ENCODE measurements at regions not wholly inside any gene's neighbourhood (a gene's known extent, or its start where the extent isn't known, plus 50 kb on each side); places are given as distances from the start of the nearest gene placed in this dataset.

DNA sequence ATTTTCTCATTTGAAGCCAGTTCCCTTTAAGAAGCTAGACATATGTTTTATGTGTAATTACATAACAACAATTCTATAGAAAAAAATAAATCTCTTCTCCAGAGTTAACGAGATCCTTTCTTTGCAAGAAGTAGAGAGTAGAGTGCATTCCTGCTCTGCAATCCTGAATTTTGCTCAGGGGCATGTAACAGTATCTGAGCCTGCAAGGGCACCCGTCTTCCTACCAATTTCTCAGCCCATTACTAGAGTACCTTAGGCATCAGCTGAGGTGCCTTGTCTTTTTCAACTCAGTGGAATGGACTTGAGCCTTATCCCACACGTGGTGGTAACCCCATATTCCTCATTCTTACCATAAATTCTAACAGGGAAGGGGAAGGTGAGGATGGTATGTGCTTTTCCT lies 205.9 kb downstream of the IKZF2 start:
- H3K27ac Mint-ChIP-seq = no peak overlapping the region
- H3K4me1 Mint-ChIP-seq = no peaks in the 10 kb centered on the region
- H3K36me3 Mint-ChIP-seq = no peaks in the 10 kb centered on the region
- no peaks in the 10 kb centered on the region for H3K9me3 Mint-ChIP-seq
- H3K4me3 Mint-ChIP-seq = no peak overlapping the region
- no peaks in the 10 kb centered on the region for H3K27me3 Mint-ChIP-seq

DNA sequence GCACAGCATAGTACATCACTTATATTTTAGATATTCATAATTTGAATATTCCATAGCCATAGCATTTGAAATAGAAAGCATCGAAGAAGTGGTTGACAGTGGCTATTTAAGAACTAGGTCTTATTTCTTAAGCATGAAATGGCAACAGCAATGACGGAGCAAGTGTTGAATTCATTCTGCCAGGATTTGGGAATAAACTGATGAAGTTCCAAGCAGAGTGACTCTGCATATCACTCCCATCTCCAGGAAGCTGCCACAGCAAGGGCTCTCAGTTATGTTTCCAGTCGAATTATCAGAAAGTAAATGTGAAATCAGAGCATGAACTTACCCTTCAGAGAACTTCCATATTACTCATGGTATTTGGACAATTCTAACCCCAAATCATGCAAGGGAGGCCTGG lies 208.1 kb downstream of the IKZF2 start:
- Mint-ChIP-seq H3K27ac (no peak overlapping the region), H3K9me3 (no peaks in the 10 kb centered on the region), H3K36me3 (no peaks in the 10 kb centered on the region), H3K27me3 (no peaks in the 10 kb centered on the region), H3K4me1 (no peaks in the 10 kb centered on the region), H3K4me3 (no peak overlapping the region)

DNA sequence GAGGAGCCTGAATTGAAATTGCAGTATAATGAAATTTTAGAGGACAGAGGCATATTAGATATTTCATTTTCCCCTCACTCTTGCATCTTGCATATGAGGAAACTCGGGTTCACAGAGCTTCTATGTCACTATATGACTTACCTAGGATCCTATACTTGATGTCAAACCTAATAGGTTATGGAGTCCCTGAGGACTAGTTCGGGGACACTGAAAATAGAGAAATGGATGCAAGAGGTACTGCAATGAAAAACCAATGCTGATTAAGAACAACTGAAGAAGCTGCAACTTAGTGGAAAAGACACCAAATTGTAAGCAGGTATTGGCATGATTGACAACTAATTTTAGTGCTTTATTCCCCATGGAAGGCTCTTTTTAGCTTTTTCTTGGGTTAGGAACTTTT lies 210.1 kb downstream of the IKZF2 start:
- no peaks in the 10 kb centered on the region for H3K27me3 Mint-ChIP-seq
- no peak overlapping the region for H3K27ac Mint-ChIP-seq
- no peak overlapping the region for H3K4me3 Mint-ChIP-seq
- H3K9me3 Mint-ChIP-seq = no peaks in the 10 kb centered on the region
- no peaks in the 10 kb centered on the region for H3K36me3 Mint-ChIP-seq
- no peaks in the 10 kb centered on the region for H3K4me1 Mint-ChIP-seq

DNA sequence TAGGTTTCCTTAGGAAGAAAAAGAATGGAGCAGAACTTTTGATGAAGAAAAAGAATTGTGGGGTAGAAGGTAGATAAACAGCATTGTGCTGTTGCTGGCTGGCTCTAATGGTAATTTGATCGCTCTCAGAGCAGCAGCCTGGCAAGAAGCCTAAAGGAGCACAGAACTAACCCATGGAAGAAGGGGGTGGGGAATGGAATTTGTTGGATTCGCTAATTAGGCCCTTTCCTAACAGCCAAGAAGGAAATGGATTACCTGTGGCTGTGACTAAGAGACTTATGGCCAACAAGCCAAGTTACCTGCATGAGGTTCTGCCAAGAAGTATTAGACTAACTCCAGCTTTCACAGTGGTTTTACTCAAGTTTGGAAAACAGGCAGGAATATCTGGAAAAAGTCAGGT lies 210.6 kb downstream of the IKZF2 start:
- Mint-ChIP-seq H3K9me3 (no peaks in the 10 kb centered on the region), H3K27ac (no peak overlapping the region), H3K36me3 (no peaks in the 10 kb centered on the region), H3K4me3 (no peak overlapping the region), H3K27me3 (no peaks in the 10 kb centered on the region), H3K4me1 (no peaks in the 10 kb centered on the region)

DNA sequence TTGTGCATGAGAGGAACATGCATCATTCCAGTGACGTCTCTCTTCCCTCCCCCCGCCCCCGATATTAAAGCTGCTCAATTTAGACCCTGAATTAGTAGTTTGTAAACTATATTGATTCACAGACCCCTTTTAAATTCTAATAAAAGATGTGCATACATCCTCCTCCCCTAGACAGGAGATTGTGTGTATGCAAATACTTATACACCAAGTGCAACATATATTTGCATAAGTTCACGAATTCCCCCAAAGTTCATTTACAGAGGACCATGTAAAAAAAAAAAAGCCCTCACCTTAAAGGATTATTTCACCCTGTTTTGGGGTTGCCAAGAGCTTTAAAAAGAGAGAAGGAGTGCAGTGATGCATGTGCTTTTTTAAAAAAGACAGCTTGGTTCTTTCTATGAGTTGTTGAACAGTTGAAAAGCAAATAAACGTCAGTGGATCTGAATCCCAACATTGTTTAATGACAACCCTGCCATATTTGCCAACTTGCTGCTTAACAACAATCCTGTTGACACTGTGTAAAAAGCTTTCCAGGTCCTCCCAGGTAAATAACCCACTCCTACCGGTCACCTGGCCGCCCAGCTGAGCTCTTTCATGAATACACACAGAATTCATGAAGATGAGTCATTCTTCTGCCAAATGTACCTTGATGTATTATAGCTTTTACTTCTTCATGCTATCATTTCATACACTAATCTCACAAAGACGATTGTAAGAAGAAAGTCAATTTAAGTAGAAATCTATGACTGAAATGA lies 211.5 kb downstream of the IKZF2 start:
- no peaks in the 10 kb centered on the region for H3K27me3 Mint-ChIP-seq
- H3K36me3 Mint-ChIP-seq = no peaks in the 10 kb centered on the region
- H3K4me1 Mint-ChIP-seq = no peaks in the 10 kb centered on the region
- H3K9me3 Mint-ChIP-seq = no peaks in the 10 kb centered on the region
- H3K27ac Mint-ChIP-seq = no peak overlapping the region
- H3K4me3 Mint-ChIP-seq = no peak overlapping the region

DNA sequence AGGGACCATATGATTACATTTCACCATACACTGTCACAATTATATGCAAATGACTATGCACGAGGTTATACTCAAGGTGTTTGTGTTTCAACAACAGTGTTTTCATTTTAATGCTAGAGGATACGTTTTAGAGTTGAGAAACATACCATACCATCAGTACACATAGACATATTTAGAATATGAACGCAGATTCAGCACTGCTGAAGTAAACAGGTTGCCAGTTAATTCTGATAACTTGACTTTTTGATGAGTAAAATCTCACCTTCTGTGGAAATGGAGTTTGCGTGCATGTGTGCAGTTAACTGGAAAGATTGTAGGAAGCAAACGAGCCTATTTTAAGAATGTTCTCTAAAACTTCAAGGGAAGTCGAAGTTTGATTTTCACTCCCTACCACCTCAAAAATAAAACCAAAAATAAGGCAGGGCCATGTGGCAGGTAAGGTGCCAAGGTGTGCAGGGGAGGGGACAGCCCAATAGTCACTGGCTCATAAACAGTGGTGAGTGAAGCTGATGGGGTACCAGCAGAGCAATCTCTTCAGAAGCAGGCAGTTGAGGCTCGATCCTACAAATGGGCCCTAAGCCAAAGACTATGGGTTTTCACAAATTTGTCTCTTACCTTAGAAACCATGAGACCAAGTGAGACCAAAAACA lies 213.1 kb downstream of the IKZF2 start:
- Mint-ChIP-seq H3K4me1 (no peaks in the 10 kb centered on the region), H3K27me3 (no peaks in the 10 kb centered on the region), H3K27ac (no peak overlapping the region), H3K4me3 (no peak overlapping the region), H3K36me3 (no peaks in the 10 kb centered on the region), H3K9me3 (no peaks in the 10 kb centered on the region)

DNA sequence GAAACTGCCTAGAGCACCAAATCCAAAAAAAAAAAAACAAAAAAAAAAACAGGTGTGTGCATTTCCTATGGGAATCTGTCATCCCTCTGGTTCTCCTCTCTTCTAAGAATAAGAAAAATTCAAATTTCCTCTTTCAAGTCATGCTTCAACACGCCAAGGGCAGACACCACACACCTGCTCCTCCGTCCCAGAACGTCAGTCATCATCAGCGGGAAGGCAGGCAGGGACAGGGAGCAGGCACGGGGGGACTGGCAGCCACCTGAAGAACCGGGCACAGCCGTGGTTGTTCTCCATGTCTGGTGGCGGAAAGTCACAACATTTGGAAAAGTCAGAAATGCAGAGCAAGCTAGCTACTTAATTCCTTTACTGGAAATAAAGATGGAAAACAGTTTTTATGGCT lies 214.8 kb downstream of the IKZF2 start:
- Mint-ChIP-seq H3K9me3 (no peaks in the 10 kb centered on the region), H3K4me3 (no peak overlapping the region), H3K36me3 (no peaks in the 10 kb centered on the region), H3K27me3 (no peaks in the 10 kb centered on the region), H3K4me1 (no peaks in the 10 kb centered on the region), H3K27ac (no peak overlapping the region)

DNA sequence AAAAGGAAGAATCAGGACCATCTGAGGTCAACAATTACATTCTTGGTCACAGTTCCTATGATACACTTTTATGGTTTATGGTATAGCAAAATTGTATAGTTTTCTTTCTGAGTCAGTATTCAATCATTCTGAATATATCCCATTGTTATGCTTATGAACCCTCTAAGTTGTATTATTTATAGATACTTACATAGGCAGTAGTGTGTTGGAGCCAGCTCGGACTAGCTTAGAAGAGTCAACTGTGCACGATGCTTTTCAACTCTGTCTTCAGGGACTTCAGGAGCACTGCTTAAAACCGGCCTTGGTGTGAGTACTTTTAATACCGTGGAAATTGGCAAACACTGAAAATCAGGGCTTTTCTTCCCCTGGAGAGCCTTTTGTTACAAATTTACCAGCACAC lies 215.7 kb downstream of the IKZF2 start:
- Mint-ChIP-seq H3K9me3 (no peaks in the 10 kb centered on the region), H3K36me3 (no peaks in the 10 kb centered on the region), H3K27me3 (no peaks in the 10 kb centered on the region), H3K4me3 (no peak overlapping the region), H3K27ac (no peak overlapping the region), H3K4me1 (no peaks in the 10 kb centered on the region)

DNA sequence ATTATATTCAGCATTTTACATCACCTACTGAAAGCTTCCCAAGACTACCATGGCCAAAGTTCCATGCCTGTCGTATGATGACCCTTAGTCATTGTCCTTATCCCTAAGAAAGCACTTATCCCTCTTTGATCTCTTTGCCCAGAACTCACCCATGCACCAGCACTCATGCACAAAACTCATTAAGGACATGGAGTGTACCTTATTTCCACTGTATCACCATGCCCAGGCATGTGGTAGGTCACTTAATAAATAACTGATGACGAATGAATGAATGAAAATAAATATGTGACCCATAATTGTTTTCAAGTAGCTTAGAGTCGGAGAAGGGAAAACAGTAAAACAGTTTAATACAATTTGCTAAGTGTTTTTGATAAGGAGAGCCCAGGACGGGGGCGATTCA lies 220.1 kb downstream of the IKZF2 start:
- Mint-ChIP-seq H3K27me3 (no peaks in the 10 kb centered on the region), H3K9me3 (no peaks in the 10 kb centered on the region), H3K4me3 (no peak overlapping the region), H3K4me1 (no peaks in the 10 kb centered on the region), H3K27ac (no peak overlapping the region), H3K36me3 (no peaks in the 10 kb centered on the region)

DNA sequence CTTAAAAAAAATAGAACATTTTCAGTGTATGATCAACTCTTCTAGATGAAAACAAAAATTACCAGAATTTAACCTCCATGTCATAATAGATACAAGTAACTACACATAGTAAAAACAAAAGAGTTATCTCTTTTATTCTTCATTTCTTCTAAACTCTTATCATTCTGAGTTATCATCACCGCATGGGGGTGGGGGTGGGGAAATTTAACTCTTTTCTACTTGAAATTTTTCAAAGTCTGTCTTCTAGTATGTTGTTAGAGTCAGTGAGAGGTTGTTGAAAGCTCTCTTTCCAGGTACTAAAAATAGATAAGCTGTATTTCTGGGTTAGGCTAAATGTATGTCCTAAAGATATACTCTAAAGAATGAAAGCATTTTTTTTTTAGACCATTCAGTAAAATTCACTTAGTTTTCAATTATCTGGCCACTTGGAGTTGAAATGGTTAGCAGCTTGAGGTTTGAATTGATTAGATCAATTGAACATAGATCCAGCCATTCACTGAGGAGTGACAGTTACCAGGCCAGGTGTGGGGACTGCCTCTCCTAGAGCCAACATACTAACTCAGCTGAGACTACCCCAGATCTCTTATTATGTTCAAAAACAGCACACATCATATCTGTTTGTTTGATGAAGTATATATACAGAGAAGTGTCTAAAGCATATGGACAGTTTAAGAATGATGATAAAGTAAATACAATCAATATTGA lies 220.7 kb downstream of the IKZF2 start:
- Mint-ChIP-seq H3K27ac (no peak overlapping the region), H3K9me3 (no peaks in the 10 kb centered on the region), H3K4me3 (no peak overlapping the region), H3K4me1 (no peaks in the 10 kb centered on the region), H3K27me3 (no peaks in the 10 kb centered on the region), H3K36me3 (no peaks in the 10 kb centered on the region)

DNA sequence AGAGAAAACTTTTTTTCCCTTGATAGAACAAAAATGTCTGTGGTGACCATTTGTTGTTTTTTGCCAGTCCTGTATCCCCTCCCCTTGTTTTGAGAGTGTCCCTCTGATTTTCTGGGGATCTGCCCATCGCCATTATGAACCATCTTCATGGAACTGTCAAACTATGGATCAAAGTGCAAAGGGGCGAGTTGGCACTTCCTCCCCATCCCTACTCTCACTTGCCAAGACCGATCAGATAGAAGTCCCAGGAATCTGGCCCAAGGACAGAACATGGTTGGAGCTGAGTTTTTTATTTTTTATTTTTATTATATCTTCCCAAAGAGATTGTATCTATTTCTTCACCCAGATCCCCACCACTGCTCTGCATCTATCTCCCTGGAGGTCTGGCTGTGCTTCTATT lies 221.4 kb downstream of the IKZF2 start:
- H3K36me3 Mint-ChIP-seq = no peaks in the 10 kb centered on the region
- H3K9me3 Mint-ChIP-seq = no peaks in the 10 kb centered on the region
- H3K4me3 Mint-ChIP-seq = no peak overlapping the region
- no peaks in the 10 kb centered on the region for H3K4me1 Mint-ChIP-seq
- no peaks in the 10 kb centered on the region for H3K27me3 Mint-ChIP-seq
- no peak overlapping the region for H3K27ac Mint-ChIP-seq

DNA sequence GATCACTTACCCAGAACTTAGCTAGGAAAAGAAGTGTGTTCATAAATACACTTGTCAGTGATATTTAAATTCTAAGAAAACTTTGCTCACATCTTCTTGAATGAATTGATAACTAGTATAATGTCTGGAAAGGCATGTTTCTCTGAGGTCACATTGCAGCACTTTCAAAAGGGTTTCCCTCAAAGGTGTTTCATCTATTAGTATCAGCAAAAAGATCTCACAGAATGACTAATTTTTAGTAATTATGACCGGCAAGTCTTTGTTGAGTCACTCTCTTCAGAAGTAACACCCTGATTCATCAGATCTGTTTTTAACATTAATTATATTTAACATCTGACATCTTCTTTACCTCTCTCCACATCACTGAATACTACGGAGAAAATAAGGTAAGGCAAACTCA lies 222.3 kb downstream of the IKZF2 start:
- Mint-ChIP-seq H3K4me3 (no peak overlapping the region), H3K4me1 (no peaks in the 10 kb centered on the region), H3K27ac (no peak overlapping the region)

DNA sequence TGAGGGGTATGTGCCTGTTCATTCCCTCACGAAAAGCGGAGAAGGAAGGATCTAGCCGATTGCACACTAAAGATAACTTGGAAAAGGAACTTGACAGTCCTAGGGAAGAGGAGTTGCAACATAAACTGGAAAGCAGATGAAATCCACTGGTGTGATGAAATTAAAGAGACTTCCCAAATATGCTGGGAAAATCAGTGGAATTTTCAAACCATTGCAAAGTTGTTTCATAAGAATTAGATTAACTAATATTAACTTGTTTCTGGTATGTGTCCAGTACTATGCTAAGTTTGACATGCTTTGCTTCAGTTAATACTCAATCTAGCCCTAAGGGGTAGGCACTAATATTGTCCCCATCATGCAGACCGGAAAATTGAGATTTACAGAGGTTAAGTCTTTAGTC lies 222.7 kb downstream of the IKZF2 start:
- Mint-ChIP-seq H3K27me3 (no peaks in the 10 kb centered on the region), H3K36me3 (no peaks in the 10 kb centered on the region), H3K9me3 (no peaks in the 10 kb centered on the region), H3K27ac (no peak overlapping the region), H3K4me1 (no peaks in the 10 kb centered on the region), H3K4me3 (no peak overlapping the region)

More for the DNA sequence above, 222.3 kb downstream of the IKZF2 start:
- Mint-ChIP-seq H3K36me3 (no peaks in the 10 kb centered on the region), H3K27me3 (no peaks in the 10 kb centered on the region), H3K9me3 (no peaks in the 10 kb centered on the region)

DNA sequence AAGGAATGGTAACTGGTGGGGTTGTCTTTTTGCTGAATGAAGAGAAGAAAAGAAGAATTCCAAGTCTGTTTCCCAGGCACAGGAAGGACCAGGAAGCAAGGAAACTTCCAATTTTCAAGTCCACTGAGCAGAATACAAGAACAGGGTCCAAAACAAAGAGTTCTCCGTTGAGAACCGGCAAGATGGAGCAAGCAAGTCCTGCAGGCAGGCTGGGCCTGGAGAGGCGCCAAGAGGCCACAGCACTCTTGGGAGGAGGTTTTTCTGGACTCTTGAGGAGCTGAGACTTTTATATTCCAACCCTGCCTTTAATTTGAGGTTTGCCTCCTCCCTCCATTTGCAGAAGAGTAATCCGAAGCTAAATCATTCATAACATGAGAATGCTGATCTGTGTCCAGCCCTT lies 224.5 kb downstream of the IKZF2 start:
- Mint-ChIP-seq H3K9me3 (no peaks in the 10 kb centered on the region), H3K36me3 (no peaks in the 10 kb centered on the region), H3K4me3 (no peak overlapping the region)

DNA sequence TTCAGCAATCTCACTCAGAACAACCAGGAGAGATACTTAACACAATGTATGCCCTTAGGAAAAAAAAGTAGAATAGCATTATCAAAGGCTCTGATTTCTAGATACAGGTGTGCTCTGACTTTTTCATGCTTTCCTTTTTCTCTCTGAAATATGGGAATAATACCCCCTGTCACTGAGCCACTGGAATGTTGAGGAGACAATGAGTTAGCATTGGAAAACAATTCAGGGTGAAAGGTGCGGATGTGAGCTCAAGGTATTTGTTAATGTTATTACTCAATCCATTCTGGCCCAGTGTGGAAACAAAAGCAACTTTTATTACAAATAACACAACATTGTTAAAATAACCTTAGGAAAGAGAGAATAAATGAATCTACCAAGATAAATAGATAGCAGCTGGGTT lies 228.0 kb downstream of the IKZF2 start:
- no peaks in the 10 kb centered on the region for H3K36me3 Mint-ChIP-seq
- no peaks in the 10 kb centered on the region for H3K27me3 Mint-ChIP-seq
- H3K4me3 Mint-ChIP-seq = no peak overlapping the region
- no peaks in the 10 kb centered on the region for H3K4me1 Mint-ChIP-seq
- no peaks in the 10 kb centered on the region for H3K9me3 Mint-ChIP-seq
- no peak overlapping the region for H3K27ac Mint-ChIP-seq

More for the DNA sequence above, 224.5 kb downstream of the IKZF2 start:
- H3K27me3 Mint-ChIP-seq = no peaks in the 10 kb centered on the region
- H3K4me1 Mint-ChIP-seq = no peaks in the 10 kb centered on the region
- H3K27ac Mint-ChIP-seq = no peak overlapping the region

DNA sequence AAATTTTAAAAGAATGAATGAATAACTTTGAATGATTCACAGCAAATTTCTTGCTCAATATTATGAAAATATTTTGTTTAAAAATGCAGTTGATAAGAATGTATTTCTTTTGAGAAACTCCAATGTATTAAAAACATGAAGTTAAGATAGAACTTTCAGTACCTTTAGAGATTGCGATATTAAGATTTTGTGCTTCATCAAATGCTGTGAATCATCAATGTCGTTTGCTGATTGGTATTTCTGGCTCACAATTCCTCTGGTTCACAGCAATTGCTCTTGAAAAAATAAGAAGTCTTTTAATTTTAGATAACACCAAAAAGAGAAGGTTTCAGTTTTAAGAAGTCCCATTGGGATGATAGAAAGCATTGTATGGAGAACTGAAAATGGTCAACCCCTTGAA lies 228.7 kb downstream of the IKZF2 start:
- no peak overlapping the region for H3K4me3 Mint-ChIP-seq
- no peak overlapping the region for H3K27ac Mint-ChIP-seq
- no peaks in the 10 kb centered on the region for H3K4me1 Mint-ChIP-seq
- no peaks in the 10 kb centered on the region for H3K27me3 Mint-ChIP-seq
- no peaks in the 10 kb centered on the region for H3K9me3 Mint-ChIP-seq
- H3K36me3 Mint-ChIP-seq = no peaks in the 10 kb centered on the region

All from activated naive CD4-positive, alpha-beta T cell treated with anti-CD3 and anti-CD28 coated beads, Interleukin-2, amount 50 U/mL, for 24 hours (primary cell).